Nephron (organoid): ENCODE measurements at regions not wholly inside any gene's neighbourhood (a gene's known extent, or its start where the extent isn't known, plus 50 kb on each side); places are given as distances from the start of the nearest gene placed in this dataset.

Experiments
- H3K27ac Mint-ChIP-seq, 3 experiments: 2 replicates each; pipeline ENCODE4 v1.8.0; 2020; ENCODE audit warnings: mixed read lengths in 3 of 3, mild to moderate bottlenecking in 2 of 3, moderate library complexity in 1 of 3
- H3K27me3 Mint-ChIP-seq: 2 replicates; pipeline ENCODE4 v1.8.0; 2021; ENCODE audit warnings: low read depth, mild to moderate bottlenecking, moderate library complexity, mixed read lengths
- H3K36me3 Mint-ChIP-seq: 2 replicates; pipeline ENCODE4 v1.8.0; 2020; ENCODE audit warnings: low read depth, mixed read lengths
- H3K4me1 Mint-ChIP-seq: 2 replicates; pipeline ENCODE4 v1.8.0; 2020; ENCODE audit warnings: mixed read lengths
- H3K4me3 Mint-ChIP-seq, 3 experiments: 2 replicates each; pipeline ENCODE4 v1.8.0; 2020; ENCODE audit warnings: mild to moderate bottlenecking in 3 of 3, mixed read lengths in 3 of 3, moderate library complexity in 2 of 3
- H3K9me3 Mint-ChIP-seq: 2 replicates; pipeline ENCODE4 v1.8.0; 2020; ENCODE audit warnings: mixed read lengths
- CTCF ChIP-seq, 3 experiments: fragments of 200-600 bp; sonication (generic); IDR thresholded peaks; one replicate each; pipeline ENCODE4 v1.5.0; 2021; ENCODE audit warnings: antibody characterized with exemption in 3 of 3; ENCODE audit not compliant: unreplicated experiment in 3 of 3

- Mint-ChIP-seq H3K27me3 (no peaks in the 10 kb centered on the region), H3K4me1 (no peaks in the 10 kb centered on the region), H3K4me3 (no peak overlapping the region), H3K27ac (no peak overlapping the region), H3K9me3 (no peaks in the 10 kb centered on the region), H3K36me3 (no peaks in the 10 kb centered on the region)
- no peak for TF ChIP-seq CTCF (IDR thresholded peaks at IDR 0.05; ENCODE audit: unreplicated experiment in 3 of 3)
Measured at GRCh38 chr13:62684359-62684758, 1268.7 kb upstream of the PCDH20 start.

- no peak for TF ChIP-seq CTCF (IDR thresholded peaks at IDR 0.05; ENCODE audit: unreplicated experiment in 3 of 3)
- H3K9me3 Mint-ChIP-seq: no peaks in the 10 kb centered on the region
- no peaks in the 10 kb centered on the region for H3K4me1 Mint-ChIP-seq
- H3K4me3 Mint-ChIP-seq: no peak overlapping the region
- H3K27ac Mint-ChIP-seq: no peak overlapping the region
- H3K36me3 Mint-ChIP-seq: no peaks in the 10 kb centered on the region
- no peaks in the 10 kb centered on the region for H3K27me3 Mint-ChIP-seq
Measured at GRCh38 chr13:62682788-62683187, 1267.1 kb upstream of the PCDH20 start.

DNA sequence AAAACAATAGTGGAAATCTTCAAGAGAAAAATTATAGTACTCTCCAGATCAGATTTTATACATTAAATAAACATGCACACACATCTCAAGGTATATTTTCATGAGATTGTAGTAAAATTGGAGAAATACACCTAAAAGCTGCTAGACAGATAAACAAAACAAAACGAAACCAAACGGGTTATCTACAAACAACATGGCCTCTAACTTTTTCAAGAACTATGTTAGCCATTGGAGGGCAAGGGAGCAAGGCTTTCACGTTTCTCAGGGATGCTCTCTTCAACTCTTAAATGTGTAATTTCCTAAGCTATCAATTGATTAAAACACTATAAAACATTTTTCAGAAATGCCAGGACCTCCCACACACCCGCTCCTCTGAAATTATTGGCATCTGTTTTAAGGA, 1262.4 kb upstream of the PCDH20 start:
- H3K27ac Mint-ChIP-seq: no peak overlapping the region
- TF ChIP-seq CTCF (IDR thresholded peaks at IDR 0.05; ENCODE audit: unreplicated experiment in 3 of 3): no peak
- H3K36me3 Mint-ChIP-seq: no peaks in the 10 kb centered on the region
- no peaks in the 10 kb centered on the region for H3K4me1 Mint-ChIP-seq
- H3K9me3 Mint-ChIP-seq: no peaks in the 10 kb centered on the region
- no peak overlapping the region for H3K4me3 Mint-ChIP-seq
- H3K27me3 Mint-ChIP-seq: no peaks in the 10 kb centered on the region

- no peak for TF ChIP-seq CTCF (IDR thresholded peaks at IDR 0.05; ENCODE audit: unreplicated experiment in 3 of 3)
- H3K4me3 Mint-ChIP-seq: no peak overlapping the region
- no peak overlapping the region for H3K27ac Mint-ChIP-seq
- no peaks in the 10 kb centered on the region for H3K4me1 Mint-ChIP-seq
- H3K27me3 Mint-ChIP-seq: no peaks in the 10 kb centered on the region
- H3K36me3 Mint-ChIP-seq: no peaks in the 10 kb centered on the region
- H3K9me3 Mint-ChIP-seq: no peaks in the 10 kb centered on the region
Measured at GRCh38 chr13:62663767-62664166, 1248.1 kb upstream of the PCDH20 start.

- Mint-ChIP-seq H3K27me3 (no peaks in the 10 kb centered on the region), H3K4me1 (no peaks in the 10 kb centered on the region), H3K4me3 (no peak overlapping the region), H3K36me3 (no peaks in the 10 kb centered on the region), H3K27ac (no peak overlapping the region), H3K9me3 (peaks cover 2% of the 10 kb centered on the region)
- no peak for TF ChIP-seq CTCF (IDR thresholded peaks at IDR 0.05; ENCODE audit: unreplicated experiment in 3 of 3)
Measured at GRCh38 chr13:62659365-62659764, 1243.7 kb upstream of the PCDH20 start.

DNA sequence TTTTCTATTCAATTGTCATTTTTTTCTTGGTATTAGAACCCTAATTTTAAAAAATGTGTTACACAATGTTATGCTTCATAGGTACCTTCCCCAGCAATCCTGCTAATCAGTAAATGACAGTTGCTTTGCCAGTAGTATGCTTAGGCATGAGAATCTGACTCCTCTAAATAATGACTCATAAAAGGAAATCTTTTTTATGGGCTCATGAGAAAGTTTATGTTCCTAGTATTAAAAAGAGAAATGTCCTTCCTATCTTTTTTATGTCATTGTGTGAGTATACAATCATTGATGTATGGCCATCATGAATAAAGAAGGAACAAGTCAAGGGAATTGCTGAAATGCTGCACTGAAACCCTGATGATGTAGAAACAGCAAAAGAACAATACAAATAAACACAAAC, 1237.7 kb upstream of the PCDH20 start:
- no peaks in the 10 kb centered on the region for H3K27me3 Mint-ChIP-seq
- no peaks in the 10 kb centered on the region for H3K4me1 Mint-ChIP-seq
- H3K4me3 Mint-ChIP-seq: no peak overlapping the region
- H3K27ac Mint-ChIP-seq: no peak overlapping the region
- peaks cover 2% of the 10 kb centered on the region for H3K9me3 Mint-ChIP-seq
- no peaks in the 10 kb centered on the region for H3K36me3 Mint-ChIP-seq
- no peak for TF ChIP-seq CTCF (IDR thresholded peaks at IDR 0.05; ENCODE audit: unreplicated experiment in 3 of 3)
